Activated CD4-positive, alpha-beta T cell treated with anti-CD3 and anti-CD28 coated beads, Interleukin-2, amount 10 ng/mL, durations not matched to agents 7 days and 5 days (primary cell): ENCODE measurements at regions not wholly inside any gene's neighbourhood (a gene's known extent, or its start where the extent isn't known, plus 50 kb on each side); places are given as distances from the start of the nearest gene placed in this dataset.
"Not testable (repeated sequence)": the region's sequence is repeated elsewhere in the genome, so short reads cannot be mapped to it uniquely, and the experiment has no call there.

Source experiments
- CTCF ChIA-PET: fragments of 350-600 bp; sonication (Branson Sonifier 250); formaldehyde crosslinking; loops from one replicate; lab custom pipeline; 2021; ENCODE audit warnings: antibody characterized with exemption; lab: Charles Lee
- POLR2A ChIA-PET: fragments of 350-600 bp; sonication (Branson Sonifier 250); formaldehyde crosslinking; loops from one replicate; lab custom pipeline; 2021; ENCODE audit warnings: antibody characterized with exemption; lab: Charles Lee
- DNase-seq: peaks from one replicate; pipeline ENCODE4 v3.0.0-alpha.2; 2020
- H3K27ac Mint-ChIP-seq: one replicate; pipeline ENCODE4 v1.8.0; 2021; ENCODE audit warnings: mild to moderate bottlenecking, moderate library complexity, mixed read lengths
- H3K27me3 Mint-ChIP-seq: one replicate; pipeline ENCODE4 v1.8.0; 2021; ENCODE audit warnings: mixed read lengths
- H3K36me3 Mint-ChIP-seq: one replicate; pipeline ENCODE4 v1.8.0; 2021; ENCODE audit warnings: low read depth, mixed read lengths
- H3K4me1 Mint-ChIP-seq: one replicate; pipeline ENCODE4 v1.8.0; 2021; ENCODE audit warnings: mixed read lengths
- H3K4me3 Mint-ChIP-seq: one replicate; pipeline ENCODE4 v1.8.0; 2021; ENCODE audit warnings: mild to moderate bottlenecking, moderate library complexity, mixed read lengths
- H3K9me3 Mint-ChIP-seq: one replicate; pipeline ENCODE4 v1.8.0; 2021; ENCODE audit warnings: mixed read lengths

DNA sequence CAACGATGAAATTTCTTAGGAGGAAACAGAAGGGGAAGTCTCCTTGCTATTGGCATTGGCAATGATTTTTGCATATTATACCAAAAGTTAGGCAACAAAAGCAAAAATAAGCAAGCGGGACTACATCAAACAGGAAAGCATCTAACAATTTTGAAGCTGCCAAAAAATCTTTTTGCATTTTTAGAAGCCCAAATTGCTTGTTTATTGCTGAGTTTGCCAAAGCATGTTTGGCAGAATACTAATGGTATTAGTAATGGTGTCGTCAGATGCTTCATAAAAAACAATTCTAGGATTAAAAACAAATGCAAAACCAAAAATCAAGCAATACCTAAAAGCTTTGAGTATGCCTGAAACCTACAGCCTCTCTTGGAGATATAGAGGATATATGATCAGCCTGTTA lies 80.0 kb downstream of the GALR1 start:
- Mint-ChIP-seq H3K27me3 (peaks cover 20% of the 10 kb centered on the region), H3K4me3 (no peak overlapping the region), H3K9me3 (peaks cover 3% of the 10 kb centered on the region), H3K36me3 (no peaks in the 10 kb centered on the region), H3K4me1 (no peaks in the 10 kb centered on the region), H3K27ac (no peak overlapping the region)
- no peak for DNase-seq
- ChIA-PET CTCF (no interaction called here), POLR2A (no interaction called here)

DNA sequence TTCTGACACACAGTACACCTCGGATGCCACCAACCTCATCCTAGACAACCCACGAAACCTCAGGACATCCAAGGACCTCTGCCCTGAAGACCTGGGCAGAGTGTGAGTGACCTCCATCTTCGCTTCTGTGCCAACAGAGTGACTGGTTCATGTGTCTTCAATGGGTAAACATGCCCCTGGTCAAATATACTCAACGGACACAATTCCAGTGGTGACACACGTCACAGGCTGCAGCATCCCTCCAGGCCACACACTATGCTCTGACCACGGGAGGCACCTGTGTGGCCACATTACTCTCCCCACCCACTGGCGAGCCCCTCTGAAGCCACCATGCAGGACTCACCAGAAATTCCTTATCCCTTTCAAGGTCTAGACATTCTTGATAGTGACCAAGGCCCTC lies 85.2 kb downstream of the GALR1 start:
- no peaks in the 10 kb centered on the region for H3K4me1 Mint-ChIP-seq
- H3K4me3 Mint-ChIP-seq, result no peak overlapping the region
- ChIA-PET CTCF (no interaction called here), POLR2A (no interaction called here)
- no peak for DNase-seq
- H3K27me3 Mint-ChIP-seq, result peaks cover 28% of the 10 kb centered on the region
- peaks cover 3% of the 10 kb centered on the region for H3K9me3 Mint-ChIP-seq
- H3K27ac Mint-ChIP-seq, result no peak overlapping the region
- H3K36me3 Mint-ChIP-seq, result no peaks in the 10 kb centered on the region

DNA sequence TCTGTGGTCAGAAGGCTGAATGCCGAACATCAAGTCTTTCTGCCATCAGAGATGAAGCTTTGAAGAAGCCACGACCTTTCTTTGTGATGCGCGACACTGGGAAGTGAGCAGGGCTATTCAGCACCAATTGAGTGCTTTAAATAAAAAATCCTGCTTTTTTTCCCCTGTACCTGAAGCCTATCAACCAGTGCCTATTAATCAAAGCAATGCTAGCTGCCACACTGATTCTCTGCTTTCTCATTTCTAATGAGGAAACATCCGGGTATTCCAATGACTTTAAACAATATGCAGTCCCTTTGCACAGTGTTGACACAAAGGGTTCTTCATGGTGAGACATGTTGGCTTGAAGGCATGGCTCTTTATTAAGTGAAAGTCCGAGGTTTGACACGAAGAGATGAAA lies 88.0 kb downstream of the GALR1 start:
- no peak overlapping the region for H3K4me3 Mint-ChIP-seq
- no peaks in the 10 kb centered on the region for H3K36me3 Mint-ChIP-seq
- no peaks in the 10 kb centered on the region for H3K4me1 Mint-ChIP-seq
- H3K9me3 Mint-ChIP-seq, result peaks cover 3% of the 10 kb centered on the region
- CTCF ChIA-PET, result interaction anchor here (0.6 kb wide), 1 partner anchor 337 kb away, joined by 3 read pairs; no protein-coding TSS in a partner anchor
- DNase-seq, result no peak
- no peak overlapping the region for H3K27ac Mint-ChIP-seq
- POLR2A ChIA-PET, result no interaction called here
- H3K27me3 Mint-ChIP-seq, result peaks cover 18% of the 10 kb centered on the region

DNA sequence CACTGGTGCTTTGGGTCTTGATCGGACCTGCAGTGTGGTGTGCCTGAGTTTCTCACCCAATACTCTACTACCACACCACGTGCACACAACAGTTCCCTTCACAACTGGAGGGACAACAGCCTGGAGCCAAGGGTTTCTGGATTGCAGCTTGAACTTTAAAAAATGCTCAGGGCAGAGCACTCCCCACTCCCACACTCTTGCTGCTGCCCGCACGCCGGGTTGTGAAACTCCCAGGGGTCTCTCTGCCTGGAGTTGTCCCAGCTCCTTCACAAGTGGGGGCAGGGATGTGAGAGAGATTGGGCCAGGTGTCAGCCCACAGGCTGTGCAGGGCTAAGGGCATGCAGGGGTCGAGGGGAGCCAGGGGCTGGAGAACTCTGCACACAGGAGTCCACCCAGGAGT lies 89.4 kb downstream of the GALR1 start:
- Mint-ChIP-seq H3K9me3 (peaks cover 1% of the 10 kb centered on the region), H3K36me3 (no peaks in the 10 kb centered on the region), H3K4me1 (no peaks in the 10 kb centered on the region), H3K4me3 (no peak overlapping the region), H3K27ac (no peak overlapping the region), H3K27me3 (peaks cover 15% of the 10 kb centered on the region)
- DNase-seq, result no peak
- CTCF ChIA-PET, result no interaction called here
- POLR2A ChIA-PET, result no interaction called here

DNA sequence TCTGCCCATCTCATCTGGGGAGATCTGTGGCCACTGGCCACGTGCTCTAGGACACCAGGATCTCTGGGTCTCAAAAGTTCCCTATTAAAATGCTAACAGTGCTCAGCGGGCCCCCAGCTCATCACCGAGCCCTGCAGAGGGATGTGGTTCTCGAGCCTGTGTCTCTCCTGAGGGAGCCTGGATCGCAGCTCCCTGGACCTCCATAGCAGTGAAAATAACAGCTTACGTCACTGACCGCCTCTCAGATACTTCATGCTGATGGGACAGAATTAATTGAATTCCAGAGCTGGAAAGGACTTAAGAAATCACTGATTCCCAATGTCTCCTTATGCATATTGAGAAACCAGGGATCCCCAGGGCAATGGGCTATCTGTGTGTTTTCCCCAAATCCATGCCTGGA lies 90.0 kb downstream of the GALR1 start:
- ChIA-PET CTCF (no interaction called here), POLR2A (no interaction called here)
- Mint-ChIP-seq H3K27ac (no peak overlapping the region), H3K36me3 (no peaks in the 10 kb centered on the region), H3K4me1 (no peaks in the 10 kb centered on the region), H3K9me3 (no peaks in the 10 kb centered on the region), H3K4me3 (no peak overlapping the region), H3K27me3 (peaks cover 15% of the 10 kb centered on the region)
- no peak for DNase-seq

DNA sequence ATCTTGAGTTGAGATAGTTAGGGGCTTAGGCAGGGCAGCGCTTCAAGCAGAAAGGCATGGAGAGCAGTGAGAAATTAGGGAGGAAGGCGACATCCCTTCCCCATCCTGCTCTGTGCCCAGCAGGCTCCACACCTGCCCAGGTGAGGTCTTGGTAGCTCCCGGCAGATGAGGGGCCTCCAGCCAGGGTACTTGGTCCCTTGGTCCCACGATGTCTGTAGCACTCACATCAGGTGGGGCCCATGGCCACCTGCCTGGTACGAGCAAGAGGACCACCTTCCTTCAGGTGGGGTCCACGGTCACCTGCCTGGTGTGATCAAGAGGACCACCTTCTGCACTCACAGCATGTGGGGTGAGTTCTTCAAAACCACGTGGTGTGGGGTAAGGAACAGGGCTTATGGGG lies 91.2 kb downstream of the GALR1 start:
- no peak overlapping the region for H3K4me3 Mint-ChIP-seq
- no peak for DNase-seq
- no peaks in the 10 kb centered on the region for H3K4me1 Mint-ChIP-seq
- H3K36me3 Mint-ChIP-seq, result no peaks in the 10 kb centered on the region
- ChIA-PET POLR2A (no interaction called here), CTCF (no interaction called here)
- H3K27ac Mint-ChIP-seq, result no peak overlapping the region
- H3K27me3 Mint-ChIP-seq, result peaks cover 11% of the 10 kb centered on the region
- H3K9me3 Mint-ChIP-seq, result no peaks in the 10 kb centered on the region

DNA sequence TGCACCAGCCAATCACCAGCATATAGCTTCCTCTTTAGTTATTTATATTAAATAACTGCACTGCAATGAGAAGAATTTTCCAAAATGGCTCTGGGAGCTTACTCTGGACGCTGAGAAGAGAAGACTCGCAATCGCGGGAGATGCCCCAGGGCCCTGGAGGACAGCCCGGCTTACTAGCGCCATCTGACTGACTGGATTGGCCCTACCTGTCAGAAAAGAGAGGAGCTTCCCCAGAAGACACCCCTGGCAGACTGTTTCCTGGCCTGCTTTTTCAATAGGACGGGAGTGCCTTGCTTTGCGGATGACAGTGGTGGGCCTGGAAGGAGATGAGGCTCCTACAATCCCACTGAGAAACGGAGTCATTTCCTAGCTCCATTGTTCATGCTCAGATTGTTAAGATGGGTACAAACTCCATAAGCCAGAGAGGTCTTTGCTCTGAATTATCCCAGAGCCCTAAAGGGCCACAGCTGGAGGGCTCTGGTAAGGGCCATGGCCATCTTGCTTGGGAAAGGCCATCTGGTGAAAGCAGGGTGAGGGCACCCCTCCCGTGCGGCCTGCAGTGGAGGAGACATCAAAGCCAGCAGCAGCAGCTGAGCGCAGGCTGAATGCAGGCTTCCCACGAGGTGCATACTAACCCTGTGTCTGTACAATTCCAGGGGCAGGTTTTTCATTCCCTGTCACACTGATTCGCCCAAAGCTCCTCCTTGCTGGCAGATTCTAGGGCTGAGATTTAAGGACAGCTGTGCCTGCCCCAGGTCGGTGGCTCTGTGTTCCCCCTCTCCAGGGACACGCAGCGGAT lies 92.1 kb downstream of the GALR1 start:
- DNase-seq, result no peak
- H3K27ac Mint-ChIP-seq, result no peak overlapping the region
- no peaks in the 10 kb centered on the region for H3K36me3 Mint-ChIP-seq
- peaks cover 11% of the 10 kb centered on the region for H3K27me3 Mint-ChIP-seq
- no peaks in the 10 kb centered on the region for H3K9me3 Mint-ChIP-seq
- CTCF ChIA-PET, result no interaction called here
- no peak overlapping the region for H3K4me3 Mint-ChIP-seq
- POLR2A ChIA-PET, result no interaction called here
- H3K4me1 Mint-ChIP-seq, result no peaks in the 10 kb centered on the region

DNA sequence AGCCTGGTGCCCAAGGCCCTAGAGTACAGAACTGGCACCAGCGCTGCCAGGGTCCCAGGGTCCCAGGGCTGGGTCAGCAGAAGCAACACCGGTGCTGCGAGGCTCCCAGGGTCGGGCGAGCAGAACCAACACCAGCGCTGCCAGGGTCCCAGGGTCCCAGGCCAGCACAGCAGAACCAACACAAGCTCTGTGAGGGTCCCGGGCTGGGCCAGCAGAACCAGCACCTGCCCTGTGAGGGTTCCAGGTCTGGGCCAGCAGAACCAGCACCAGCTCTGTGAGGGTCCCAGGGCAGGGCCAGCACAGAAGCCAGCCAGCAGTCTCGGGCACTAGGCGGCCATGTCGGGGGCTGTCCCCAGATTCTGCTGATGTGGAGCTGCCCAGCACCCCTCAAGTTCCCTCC lies 93.1 kb downstream of the GALR1 start:
- H3K4me1 Mint-ChIP-seq, result no peaks in the 10 kb centered on the region

DNA sequence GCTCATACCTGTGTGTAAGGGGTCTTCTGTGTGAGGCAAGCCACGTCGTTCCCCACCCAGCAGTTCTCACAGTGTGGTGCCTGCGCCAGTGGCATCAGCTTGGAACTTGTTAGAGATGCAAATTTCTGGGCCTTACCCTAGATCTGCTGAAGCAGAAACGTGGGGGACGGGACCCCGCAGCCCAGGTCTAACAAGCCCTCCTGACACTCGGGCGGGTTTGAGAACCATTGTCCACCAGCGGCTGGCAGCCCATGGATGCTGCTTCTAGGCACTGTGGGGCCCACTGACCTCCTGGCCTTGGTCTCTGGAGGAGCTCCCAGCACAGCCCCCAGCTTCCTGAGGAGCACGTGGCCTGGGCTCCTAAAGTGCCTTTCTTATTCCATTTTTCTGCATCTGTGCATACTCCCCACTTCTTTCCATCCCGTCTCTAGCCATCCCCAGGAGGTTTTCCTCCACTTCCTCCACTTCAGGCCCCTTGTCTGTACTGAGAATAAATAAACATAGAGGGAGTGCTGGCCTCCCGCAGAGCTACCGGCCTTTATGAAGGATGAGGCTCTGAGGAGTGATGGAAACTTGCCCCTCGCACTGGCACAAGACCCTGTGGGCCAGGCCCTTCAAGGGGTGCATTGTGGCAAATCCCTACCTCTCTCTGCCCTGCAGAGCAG lies 94.3 kb downstream of the GALR1 start:
- Mint-ChIP-seq H3K27ac (no peak overlapping the region), H3K27me3 (peaks cover 9% of the 10 kb centered on the region), H3K4me1 (no peaks in the 10 kb centered on the region), H3K36me3 (no peaks in the 10 kb centered on the region), H3K9me3 (no peaks in the 10 kb centered on the region), H3K4me3 (no peak overlapping the region)
- CTCF ChIA-PET, result no interaction called here
- no peak for DNase-seq
- POLR2A ChIA-PET, result no interaction called here

More for the DNA sequence above, 93.1 kb downstream of the GALR1 start:
- Mint-ChIP-seq H3K27me3 (peaks cover 10% of the 10 kb centered on the region), H3K4me3 (no peak overlapping the region), H3K27ac (no peak overlapping the region), H3K9me3 (no peaks in the 10 kb centered on the region), H3K36me3 (no peaks in the 10 kb centered on the region)
- no peak for DNase-seq
- ChIA-PET POLR2A (no interaction called here), CTCF (no interaction called here)

DNA sequence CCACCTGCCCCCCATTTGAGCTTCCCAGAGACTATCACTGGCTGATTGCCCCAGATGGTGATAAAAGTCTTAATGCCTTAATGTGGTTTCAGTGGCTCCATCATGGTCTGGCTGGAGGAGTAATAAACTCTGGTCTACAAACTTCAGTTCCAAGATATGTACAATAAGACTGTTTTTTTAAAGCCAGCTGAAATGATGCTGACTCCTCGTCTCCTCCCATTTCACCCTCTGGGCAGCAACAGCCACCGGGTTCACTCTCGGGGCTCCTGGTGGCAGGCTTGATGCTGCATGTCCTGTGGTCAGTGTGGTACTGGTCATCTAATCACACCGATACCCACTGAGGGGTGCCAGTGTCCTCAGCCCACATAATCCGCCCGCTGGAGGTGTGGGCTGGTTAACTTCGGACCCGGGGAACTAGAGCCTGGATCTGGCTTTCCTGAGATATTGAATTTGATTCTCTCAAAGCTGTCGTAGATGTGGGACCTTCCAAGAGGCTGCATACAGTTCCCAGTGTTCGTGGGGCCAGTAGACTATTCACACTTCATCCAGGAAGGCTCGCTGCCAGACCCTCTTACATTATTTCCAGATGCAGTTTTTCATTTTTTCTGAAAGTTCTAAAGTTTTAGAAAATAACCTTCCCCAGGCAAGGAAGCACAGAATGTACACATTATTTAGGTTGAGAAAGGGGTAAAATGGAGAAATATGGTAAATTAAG lies 95.3 kb downstream of the GALR1 start:
- no peak overlapping the region for H3K4me3 Mint-ChIP-seq
- H3K4me1 Mint-ChIP-seq, result no peaks in the 10 kb centered on the region
- ChIA-PET POLR2A (no interaction called here), CTCF (no interaction called here)
- no peaks in the 10 kb centered on the region for H3K9me3 Mint-ChIP-seq
- H3K27ac Mint-ChIP-seq, result no peak overlapping the region
- H3K27me3 Mint-ChIP-seq, result peaks cover 15% of the 10 kb centered on the region
- no peak for DNase-seq
- no peaks in the 10 kb centered on the region for H3K36me3 Mint-ChIP-seq

DNA sequence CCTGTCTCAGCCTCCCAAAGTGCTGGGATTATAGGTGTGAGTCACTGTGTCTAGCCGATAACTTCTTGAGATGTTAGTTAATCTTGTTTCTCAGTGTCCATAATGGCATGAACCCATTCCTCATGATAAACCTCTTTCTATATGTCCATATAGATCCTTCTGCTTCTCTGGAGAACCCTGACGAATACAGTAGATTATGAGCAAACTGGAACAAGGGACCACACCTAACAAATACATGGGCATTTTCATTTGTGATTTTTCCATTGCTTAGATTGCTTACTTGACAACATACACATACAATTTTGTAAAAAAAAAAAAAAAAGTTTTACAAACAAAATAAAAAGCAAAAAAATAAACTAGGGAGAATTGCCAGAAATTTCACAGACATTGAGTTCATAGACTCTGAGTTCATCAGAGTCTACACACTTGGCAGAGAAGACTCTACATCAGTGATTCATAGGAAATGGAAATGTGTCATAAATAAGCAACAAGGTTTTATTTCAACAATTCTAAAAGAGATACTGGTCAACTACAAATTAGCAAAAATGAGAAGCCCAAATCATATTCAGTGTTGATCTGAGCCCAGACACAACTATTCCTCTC lies 96.7 kb downstream of the GALR1 start:
- DNase-seq, result no peak
- Mint-ChIP-seq H3K4me1 (peaks cover 7% of the 10 kb centered on the region), H3K4me3 (no peak overlapping the region), H3K27ac (no peak overlapping the region), H3K27me3 (peaks cover 24% of the 10 kb centered on the region), H3K36me3 (peaks cover 2% of the 10 kb centered on the region), H3K9me3 (peaks cover 5% of the 10 kb centered on the region)
- CTCF ChIA-PET, result interaction anchor here (0.6 kb wide), 1 partner anchor 347 kb away, joined by 3 read pairs; no protein-coding TSS in a partner anchor
- POLR2A ChIA-PET, result no interaction called here

DNA sequence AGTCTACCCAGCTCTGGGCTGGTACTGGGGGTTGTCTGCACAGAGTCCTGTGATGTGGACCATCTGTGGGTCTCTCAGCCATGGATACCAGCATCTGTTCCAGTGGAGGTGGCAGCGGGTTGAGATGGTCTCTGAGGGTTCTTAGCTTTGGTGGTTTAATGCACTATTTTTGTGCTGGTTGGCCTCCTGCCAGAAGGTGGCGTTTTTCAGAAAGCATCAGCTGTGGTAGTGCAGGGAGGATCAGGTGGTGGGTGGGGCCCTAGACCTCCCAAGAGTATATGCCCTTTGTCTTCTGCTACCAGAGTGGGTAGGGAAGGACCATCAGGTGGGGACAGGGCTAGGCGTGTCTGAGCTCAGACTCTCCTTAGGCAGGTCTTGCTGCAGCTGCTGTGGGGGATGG lies 103.7 kb downstream of the GALR1 start:
- CTCF ChIA-PET, DNase-seq, POLR2A ChIA-PET: not testable (repeated sequence)

More for the DNA sequence above, 103.7 kb downstream of the GALR1 start:
- not testable (repeated sequence) for H3K27ac Mint-ChIP-seq, H3K4me3 Mint-ChIP-seq, H3K36me3 Mint-ChIP-seq, H3K9me3 Mint-ChIP-seq
- Mint-ChIP-seq H3K27me3 (peaks cover 27% of the 10 kb centered on the region), H3K4me1 (peaks cover 11% of the 10 kb centered on the region)
